ENCODE measurements at regions not wholly inside any gene's neighbourhood (a gene's known extent, or its start where the extent isn't known, plus 50 kb on each side); places are given as distances from the start of the nearest gene placed in this dataset.

DNA sequence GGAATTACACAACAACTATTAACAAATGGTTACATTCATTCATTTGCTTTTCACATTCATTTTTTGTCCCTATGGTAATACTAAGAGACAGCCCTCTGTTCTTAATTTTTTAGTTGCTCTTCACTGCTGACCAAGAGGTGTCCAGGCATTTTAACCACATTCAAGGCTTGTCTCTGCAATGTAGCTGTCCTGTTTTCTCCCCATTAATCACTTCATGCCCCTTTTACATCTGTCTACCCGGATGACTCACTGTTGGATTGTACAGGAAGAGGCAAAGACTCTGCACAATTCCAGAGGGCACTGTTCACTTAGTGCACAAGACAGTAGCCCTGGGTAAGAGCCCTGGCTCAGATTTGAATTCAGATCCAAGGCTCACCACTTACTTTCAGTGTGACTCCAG, 168.5 kb downstream of the NOC3L start:
- Histone ChIP-seq H3K27ac (peak overlapping the region; percentile 53 to 72 (median 64)), H3K4me1 (peaks cover 18 to 40% (median 22%) of the 10 kb centered on the region in 3 donors), H3K4me3 (no peak overlapping the region), H3K36me3 (no peaks in the 10 kb centered on the region), H3K27me3 (no peaks in the 10 kb centered on the region), H3K9me3 (no peaks in the 10 kb centered on the region)
- TF ChIP-seq EP300 (IDR thresholded peaks at IDR 0.05) (no peak), POLR2A (IDR thresholded peaks at IDR 0.05) (no peak), POLR2AphosphoS5 (IDR thresholded peaks at IDR 0.05) (no peak)
- TF ChIP-seq, protein P1, sequence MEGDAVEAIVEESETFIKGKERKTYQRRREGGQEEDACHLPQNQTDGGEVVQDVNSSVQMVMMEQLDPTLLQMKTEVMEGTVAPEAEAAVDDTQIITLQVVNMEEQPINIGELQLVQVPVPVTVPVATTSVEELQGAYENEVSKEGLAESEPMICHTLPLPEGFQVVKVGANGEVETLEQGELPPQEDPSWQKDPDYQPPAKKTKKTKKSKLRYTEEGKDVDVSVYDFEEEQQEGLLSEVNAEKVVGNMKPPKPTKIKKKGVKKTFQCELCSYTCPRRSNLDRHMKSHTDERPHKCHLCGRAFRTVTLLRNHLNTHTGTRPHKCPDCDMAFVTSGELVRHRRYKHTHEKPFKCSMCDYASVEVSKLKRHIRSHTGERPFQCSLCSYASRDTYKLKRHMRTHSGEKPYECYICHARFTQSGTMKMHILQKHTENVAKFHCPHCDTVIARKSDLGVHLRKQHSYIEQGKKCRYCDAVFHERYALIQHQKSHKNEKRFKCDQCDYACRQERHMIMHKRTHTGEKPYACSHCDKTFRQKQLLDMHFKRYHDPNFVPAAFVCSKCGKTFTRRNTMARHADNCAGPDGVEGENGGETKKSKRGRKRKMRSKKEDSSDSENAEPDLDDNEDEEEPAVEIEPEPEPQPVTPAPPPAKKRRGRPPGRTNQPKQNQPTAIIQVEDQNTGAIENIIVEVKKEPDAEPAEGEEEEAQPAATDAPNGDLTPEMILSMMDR (IDR thresholded peaks at IDR 0.05): no peak
- 11% methylated on average over 1 of the region's 1 CpG for WGBS, 2 donors (ENCODE audit: low coverage in 1 of 2)
- peak; percentile 28 for ATAC-seq

DNA sequence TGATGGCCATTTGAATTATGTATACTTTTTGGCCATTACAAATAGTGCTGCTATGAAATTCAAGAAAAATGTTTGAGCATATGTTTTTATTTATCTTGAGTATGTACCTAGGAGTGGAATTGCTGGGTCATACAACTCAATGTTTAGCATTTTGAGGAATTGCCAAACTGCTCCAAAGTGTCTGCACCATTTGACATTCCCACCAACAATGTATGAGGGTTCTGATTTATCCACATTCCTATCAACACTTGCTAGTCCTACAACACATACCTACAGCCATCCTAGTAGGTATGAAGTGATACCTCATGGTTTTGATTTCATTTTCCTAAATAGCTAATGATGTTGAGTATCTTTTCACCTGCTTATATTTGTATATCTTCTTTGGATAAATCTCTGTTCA, 165.5 kb downstream of the NOC3L start:
- no peak for ATAC-seq
- H3K27ac ChIP-seq: peak overlapping the region in 1 of 4 donors; percentile 5
- TF ChIP-seq POLR2A (IDR thresholded peaks at IDR 0.05) (no peak), POLR2AphosphoS5 (IDR thresholded peaks at IDR 0.05) (no peak), EP300 (IDR thresholded peaks at IDR 0.05) (no peak)
- TF ChIP-seq, protein P1 (IDR thresholded peaks at IDR 0.05): no peak
- peaks cover 18 to 41% (median 22%) of the 10 kb centered on the region in 3 donors for H3K4me1 ChIP-seq
- no peak overlapping the region for H3K4me3 ChIP-seq
- no peaks in the 10 kb centered on the region for H3K9me3 ChIP-seq
- no peaks in the 10 kb centered on the region for H3K36me3 ChIP-seq
- no peaks in the 10 kb centered on the region for H3K27me3 ChIP-seq

DNA sequence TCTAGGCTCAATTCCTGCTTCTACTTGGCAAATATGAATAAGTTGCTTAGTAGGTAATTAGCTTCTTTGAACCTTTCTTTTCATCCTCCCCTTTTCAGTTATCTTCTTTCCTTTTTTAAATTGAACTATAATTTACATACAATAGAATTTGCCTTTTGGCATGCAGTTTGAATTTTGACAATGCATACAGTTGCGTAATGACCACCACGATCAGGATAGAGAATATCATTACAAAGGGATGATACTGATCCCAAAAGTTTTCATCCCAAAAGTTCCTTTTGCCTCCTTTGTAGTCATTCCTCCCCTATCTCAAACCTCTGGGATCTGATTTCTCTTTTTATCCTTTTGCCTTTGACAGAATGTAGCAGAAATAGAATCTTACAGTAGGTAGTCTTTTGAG, 164.4 kb downstream of the NOC3L start:
- no peak overlapping the region for H3K4me3 ChIP-seq
- H3K27ac ChIP-seq: no peak overlapping the region
- no peak for ATAC-seq
- 89 to 100% methylated on average over 2 of the region's 2 CpGs for WGBS, 2 donors (ENCODE audit: low coverage in 1 of 2)
- H3K36me3 ChIP-seq: no peaks in the 10 kb centered on the region
- TF ChIP-seq, protein P1 (IDR thresholded peaks at IDR 0.05): no peak
- TF ChIP-seq POLR2AphosphoS5 (IDR thresholded peaks at IDR 0.05) (no peak), POLR2A (IDR thresholded peaks at IDR 0.05) (no peak), EP300 (IDR thresholded peaks at IDR 0.05) (no peak)
- no peaks in the 10 kb centered on the region for H3K9me3 ChIP-seq
- H3K4me1 ChIP-seq: peaks cover 12 to 34% (median 13%) of the 10 kb centered on the region in 3 donors
- H3K27me3 ChIP-seq: no peaks in the 10 kb centered on the region

DNA sequence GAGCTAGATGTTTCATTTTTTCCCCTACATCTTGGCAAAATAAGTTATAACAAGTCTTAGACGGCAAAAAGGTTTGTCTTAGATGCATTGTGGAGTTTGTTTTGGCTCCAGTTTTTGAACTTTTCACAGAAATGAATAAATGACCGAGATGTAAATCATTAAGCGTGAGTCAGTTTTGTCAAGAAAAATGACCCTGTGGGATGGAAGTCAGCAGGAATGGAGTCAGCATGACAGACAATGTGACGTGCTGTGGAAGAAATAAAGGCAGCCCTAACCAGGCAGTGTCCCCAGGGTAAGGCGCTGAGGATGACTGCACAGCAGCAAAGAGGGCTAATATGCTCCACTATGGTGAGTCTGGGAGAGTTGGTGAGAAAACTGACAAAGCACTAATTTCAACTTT, 163.2 kb downstream of the NOC3L start:
- H3K4me3 ChIP-seq: no peak overlapping the region
- no peak overlapping the region for H3K27ac ChIP-seq
- TF ChIP-seq EP300 (IDR thresholded peaks at IDR 0.05): no peak
- TF ChIP-seq POLR2A (IDR thresholded peaks at IDR 0.05): no peak
- TF ChIP-seq, protein P1 (IDR thresholded peaks at IDR 0.05): no peak
- no peak for TF ChIP-seq POLR2AphosphoS5 (IDR thresholded peaks at IDR 0.05)
- H3K9me3 ChIP-seq: no peaks in the 10 kb centered on the region
- WGBS, 2 donors (ENCODE audit: low coverage in 1 of 2): 24 to 35% methylated on average over 2 to 5 of the region's 5 CpGs
- H3K4me1 ChIP-seq: peaks cover under 1 to 21% (median 3%) of the 10 kb centered on the region in 3 donors
- H3K36me3 ChIP-seq: no peaks in the 10 kb centered on the region
- ATAC-seq: no peak
- no peaks in the 10 kb centered on the region for H3K27me3 ChIP-seq

DNA sequence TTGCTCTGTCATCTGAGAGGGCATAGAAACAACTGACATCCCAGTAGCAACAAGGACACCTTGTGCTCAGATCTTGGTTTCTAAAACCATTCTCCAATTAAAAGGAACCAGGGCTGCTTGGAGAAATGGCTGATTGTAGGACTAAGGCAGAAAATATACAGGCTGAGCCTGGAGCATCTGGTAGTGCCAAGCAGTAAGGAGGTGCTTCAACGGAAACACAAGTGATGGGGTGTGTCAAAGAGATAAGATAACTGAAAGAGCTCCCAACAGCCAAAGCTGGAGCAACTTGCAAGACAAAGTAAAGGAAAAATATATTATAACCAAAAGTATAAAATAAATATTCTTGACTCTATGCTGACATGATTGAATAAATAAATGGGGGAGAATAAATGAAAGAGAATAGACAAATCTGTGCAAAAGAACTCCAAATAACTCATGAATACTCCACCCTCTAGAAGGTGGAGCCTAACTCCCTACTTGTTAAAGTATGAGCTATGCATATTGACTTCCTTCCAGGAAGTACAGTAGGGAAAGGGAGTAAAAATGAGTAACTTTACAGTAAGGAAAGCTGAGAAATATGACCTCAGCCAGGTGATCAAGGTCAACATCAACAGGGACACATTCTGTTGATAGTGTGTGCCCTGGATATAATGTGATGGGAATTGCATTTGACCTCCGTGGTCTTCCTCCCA, 162.4 kb downstream of the NOC3L start:
- no peak overlapping the region for H3K27ac ChIP-seq
- WGBS, 2 donors (ENCODE audit: low coverage in 1 of 2): 70 to 80% methylated on average over 2 of the region's 2 CpGs
- TF ChIP-seq, protein P1 (IDR thresholded peaks at IDR 0.05): no peak
- TF ChIP-seq EP300 (IDR thresholded peaks at IDR 0.05) (no peak), POLR2A (IDR thresholded peaks at IDR 0.05) (no peak), POLR2AphosphoS5 (IDR thresholded peaks at IDR 0.05) (no peak)
- no peak for ATAC-seq
- H3K36me3 ChIP-seq: no peaks in the 10 kb centered on the region
- H3K27me3 ChIP-seq: no peaks in the 10 kb centered on the region
- no peak overlapping the region for H3K4me3 ChIP-seq
- peaks cover 0 to 21% (median 3%) of the 10 kb centered on the region in 3 donors for H3K4me1 ChIP-seq
- H3K9me3 ChIP-seq: no peaks in the 10 kb centered on the region

All from gastroesophageal sphincter (tissue), 4 donors.